ENCODE measurements at regions not wholly inside any gene's neighbourhood (a gene's known extent, or its start where the extent isn't known, plus 50 kb on each side); places are given as distances from the start of the nearest gene placed in this dataset.

DNA sequence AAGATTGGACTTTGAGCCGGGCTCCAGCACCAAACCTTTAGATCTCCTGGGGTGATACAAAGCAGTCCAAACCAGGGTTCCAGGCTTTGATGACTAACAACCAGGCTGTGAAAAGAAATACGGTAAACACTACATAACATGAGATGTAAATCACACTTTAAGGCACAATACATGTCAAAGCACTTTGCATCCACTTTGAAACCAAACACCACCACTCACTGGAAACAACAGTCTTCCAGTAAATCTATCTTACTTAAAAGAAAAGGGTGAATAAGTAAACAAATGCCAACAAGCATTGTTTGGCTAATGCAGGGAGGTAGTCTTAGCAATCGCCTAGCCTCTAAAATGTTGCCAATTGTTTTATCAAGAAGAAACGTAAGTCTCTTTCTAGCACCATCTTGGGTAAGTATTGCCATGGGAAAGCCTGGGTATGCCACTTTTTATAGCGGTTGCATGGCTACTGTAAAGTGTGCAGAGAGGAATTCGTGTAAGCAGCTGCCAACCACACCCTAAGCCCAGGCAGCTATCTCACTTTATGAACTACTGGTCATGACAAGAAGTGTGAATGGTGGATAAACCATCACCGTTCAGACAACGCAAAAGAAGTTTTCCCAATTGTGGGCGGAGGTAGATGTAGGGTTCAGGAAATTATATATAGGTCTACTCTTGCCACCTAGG, 267.4 kb upstream of the PSMD7 start:
- H3K9ac ChIP-seq (ENCODE audit: low read depth, low read length) = no peak overlapping the region
- no peak overlapping the region for H3K4me3 ChIP-seq (ENCODE audit: low read length)
- no peaks in the 10 kb centered on the region for H3K9me3 ChIP-seq (replicated peaks; ENCODE audit: low read length)
- no peaks in the 10 kb centered on the region for H3K36me3 ChIP-seq (ENCODE audit: insufficient read depth, low read length)
- H3K27me3 ChIP-seq (ENCODE audit: control insufficient read depth, insufficient read depth, low read length) = no peaks in the 10 kb centered on the region
- H3K4me1 ChIP-seq (ENCODE audit: control insufficient read depth, insufficient read depth, low read length) = no peaks in the 10 kb centered on the region
- H3K4me2 ChIP-seq (ENCODE audit: low read length) = no peak overlapping the region

- Histone ChIP-seq H3K9ac (ENCODE audit: low read depth, low read length) (no peak overlapping the region), H3K36me3 (ENCODE audit: insufficient read depth, low read length) (no peaks in the 10 kb centered on the region), H3K27me3 (ENCODE audit: control insufficient read depth, insufficient read depth, low read length) (no peaks in the 10 kb centered on the region)
Measured at GRCh38 chr16:74026373-74027281, 270.0 kb upstream of the PSMD7 start.

DNA sequence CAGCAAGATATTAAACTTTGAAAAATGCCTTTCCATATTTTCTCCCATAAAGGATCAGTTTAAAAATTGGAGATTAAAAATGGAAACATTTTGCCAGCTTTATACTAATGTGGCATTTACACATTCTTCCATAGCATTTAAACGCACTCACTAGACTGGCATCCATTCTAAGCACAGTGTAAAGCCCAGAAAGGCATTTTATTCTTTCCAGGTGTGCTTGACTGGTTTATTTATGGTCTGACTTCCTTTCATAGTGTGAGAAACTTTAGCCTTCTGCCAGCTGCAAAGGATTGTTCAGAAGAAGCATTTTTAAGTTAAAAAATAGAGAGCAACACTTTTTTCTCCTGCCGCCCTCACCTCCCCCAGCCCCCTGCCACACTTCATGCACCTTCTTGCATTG, 271.7 kb upstream of the PSMD7 start:
- no peaks in the 10 kb centered on the region for H3K4me1 ChIP-seq (ENCODE audit: control insufficient read depth, insufficient read depth, low read length)
- no peak overlapping the region for H3K9ac ChIP-seq (ENCODE audit: low read depth, low read length)
- no peak overlapping the region for H3K4me3 ChIP-seq (ENCODE audit: low read length)
- no peaks in the 10 kb centered on the region for H3K36me3 ChIP-seq (ENCODE audit: insufficient read depth, low read length)
- H3K4me2 ChIP-seq (ENCODE audit: low read length) = no peak overlapping the region
- H3K9me3 ChIP-seq (replicated peaks; ENCODE audit: low read length) = no peaks in the 10 kb centered on the region
- H3K27me3 ChIP-seq (ENCODE audit: control insufficient read depth, insufficient read depth, low read length) = no peaks in the 10 kb centered on the region

More at GRCh38 chr16:74026373-74027281, 270.0 kb upstream of the PSMD7 start:
- no peak overlapping the region for H3K4me3 ChIP-seq (ENCODE audit: low read length)
- no peak overlapping the region for H3K4me2 ChIP-seq (ENCODE audit: low read length)
- H3K9me3 ChIP-seq (replicated peaks; ENCODE audit: low read length) = no peaks in the 10 kb centered on the region
- H3K4me1 ChIP-seq (ENCODE audit: control insufficient read depth, insufficient read depth, low read length) = no peaks in the 10 kb centered on the region

GRCh38 chr16:74020095-74020670, 276.4 kb upstream of the PSMD7 start:
- Histone ChIP-seq H3K4me1 (ENCODE audit: control insufficient read depth, insufficient read depth, low read length) (no peaks in the 10 kb centered on the region), H3K9ac (ENCODE audit: low read depth, low read length) (no peak overlapping the region)

DNA sequence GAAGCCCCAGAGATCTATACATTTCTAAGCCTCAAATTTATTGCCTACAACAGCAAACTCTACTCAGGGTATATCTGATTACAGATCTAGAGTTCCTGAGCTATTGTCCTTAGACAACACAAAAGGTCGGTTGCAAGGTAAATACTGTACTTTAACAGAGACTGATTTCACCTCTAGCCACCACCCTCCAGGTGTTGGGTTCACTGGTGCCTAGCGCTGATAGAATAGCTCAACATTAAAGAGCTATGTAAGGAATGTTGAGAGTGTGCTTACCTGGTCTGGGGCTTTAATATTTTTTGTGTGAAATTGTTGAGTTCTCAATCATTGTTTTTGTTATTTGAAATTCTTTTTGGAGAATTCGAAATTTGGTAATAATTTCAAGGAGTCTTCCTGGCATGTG, 277.0 kb upstream of the PSMD7 start:
- H3K36me3 ChIP-seq (ENCODE audit: insufficient read depth, low read length) = no peaks in the 10 kb centered on the region
- no peak overlapping the region for H3K4me2 ChIP-seq (ENCODE audit: low read length)
- H3K9ac ChIP-seq (ENCODE audit: low read depth, low read length) = no peak overlapping the region
- no peaks in the 10 kb centered on the region for H3K4me1 ChIP-seq (ENCODE audit: control insufficient read depth, insufficient read depth, low read length)
- no peak overlapping the region for H3K4me3 ChIP-seq (ENCODE audit: low read length)
- H3K27me3 ChIP-seq (ENCODE audit: control insufficient read depth, insufficient read depth, low read length) = no peaks in the 10 kb centered on the region
- H3K9me3 ChIP-seq (replicated peaks; ENCODE audit: low read length) = no peaks in the 10 kb centered on the region

More at GRCh38 chr16:74020095-74020670, 276.4 kb upstream of the PSMD7 start:
- H3K27me3 ChIP-seq (ENCODE audit: control insufficient read depth, insufficient read depth, low read length) = no peaks in the 10 kb centered on the region
- no peak overlapping the region for H3K4me2 ChIP-seq (ENCODE audit: low read length)
- H3K4me3 ChIP-seq (ENCODE audit: low read length) = no peak overlapping the region
- H3K9me3 ChIP-seq (replicated peaks; ENCODE audit: low read length) = no peaks in the 10 kb centered on the region
- H3K36me3 ChIP-seq (ENCODE audit: insufficient read depth, low read length) = no peaks in the 10 kb centered on the region

DNA sequence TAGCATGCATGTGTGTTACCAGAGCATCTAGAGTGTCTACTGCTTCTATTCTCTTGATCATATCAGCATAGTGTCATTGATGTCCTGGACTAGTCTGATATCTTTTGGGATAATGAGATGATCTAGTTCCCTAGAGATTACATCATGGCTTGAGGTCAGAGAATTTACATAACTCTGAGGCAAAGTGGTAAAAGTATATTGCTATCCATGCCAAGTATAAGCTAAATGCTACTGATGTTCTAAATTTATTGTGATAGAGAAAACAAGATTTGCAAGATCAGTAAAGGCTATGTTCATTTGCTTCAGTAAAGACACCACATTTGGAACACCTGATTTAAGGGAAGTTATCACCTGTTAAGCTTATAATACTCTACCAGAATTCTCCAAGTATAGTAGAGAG, 280.7 kb upstream of the PSMD7 start:
- Histone ChIP-seq H3K4me2 (ENCODE audit: low read length) (no peak overlapping the region), H3K36me3 (ENCODE audit: insufficient read depth, low read length) (no peaks in the 10 kb centered on the region), H3K27me3 (ENCODE audit: control insufficient read depth, insufficient read depth, low read length) (no peaks in the 10 kb centered on the region), H3K4me1 (ENCODE audit: control insufficient read depth, insufficient read depth, low read length) (no peaks in the 10 kb centered on the region), H3K9ac (ENCODE audit: low read depth, low read length) (no peak overlapping the region), H3K9me3 (replicated peaks; ENCODE audit: low read length) (no peaks in the 10 kb centered on the region), H3K4me3 (ENCODE audit: low read length) (no peak overlapping the region)

DNA sequence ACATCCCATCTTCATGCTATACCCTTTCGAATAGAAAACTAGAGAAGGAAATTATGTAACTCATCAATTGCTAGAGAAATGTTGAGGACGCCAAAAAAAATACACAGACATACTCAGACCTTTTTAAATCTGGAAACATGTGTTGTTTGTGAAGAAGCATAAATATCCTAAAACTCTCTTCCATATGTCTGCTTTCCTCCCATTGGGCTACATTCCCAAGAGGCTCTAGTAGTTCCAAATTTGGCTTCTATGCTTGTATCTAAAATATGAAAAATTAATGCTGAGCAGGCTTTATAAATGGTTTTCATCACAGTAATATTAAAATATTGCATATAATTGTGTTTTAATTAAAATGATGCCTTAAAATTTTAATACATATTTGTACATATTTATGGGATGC, 297.9 kb upstream of the PSMD7 start:
- Histone ChIP-seq H3K9me3 (replicated peaks; ENCODE audit: low read length) (no peaks in the 10 kb centered on the region), H3K4me2 (ENCODE audit: low read length) (no peak overlapping the region), H3K4me3 (ENCODE audit: low read length) (no peak overlapping the region), H3K27me3 (ENCODE audit: control insufficient read depth, insufficient read depth, low read length) (no peaks in the 10 kb centered on the region), H3K4me1 (ENCODE audit: control insufficient read depth, insufficient read depth, low read length) (no peaks in the 10 kb centered on the region), H3K36me3 (ENCODE audit: insufficient read depth, low read length) (no peaks in the 10 kb centered on the region), H3K9ac (ENCODE audit: low read depth, low read length) (no peak overlapping the region)

- no peak overlapping the region for H3K9ac ChIP-seq (ENCODE audit: low read depth, low read length)
- no peaks in the 10 kb centered on the region for H3K27me3 ChIP-seq (ENCODE audit: control insufficient read depth, insufficient read depth, low read length)
- no peaks in the 10 kb centered on the region for H3K36me3 ChIP-seq (ENCODE audit: insufficient read depth, low read length)
- no peaks in the 10 kb centered on the region for H3K4me1 ChIP-seq (ENCODE audit: control insufficient read depth, insufficient read depth, low read length)
- H3K4me2 ChIP-seq (ENCODE audit: low read length) = no peak overlapping the region
- no peaks in the 10 kb centered on the region for H3K9me3 ChIP-seq (replicated peaks; ENCODE audit: low read length)
- no peak overlapping the region for H3K4me3 ChIP-seq (ENCODE audit: low read length)
Measured at GRCh38 chr16:73997971-73998370, 298.6 kb upstream of the PSMD7 start.

- H3K4me2 ChIP-seq (ENCODE audit: low read length) = no peak overlapping the region
- H3K4me3 ChIP-seq (ENCODE audit: low read length) = no peak overlapping the region
- H3K36me3 ChIP-seq (ENCODE audit: insufficient read depth, low read length) = no peaks in the 10 kb centered on the region
- no peaks in the 10 kb centered on the region for H3K27me3 ChIP-seq (ENCODE audit: control insufficient read depth, insufficient read depth, low read length)
- H3K9me3 ChIP-seq (replicated peaks; ENCODE audit: low read length) = no peaks in the 10 kb centered on the region
- no peak overlapping the region for H3K9ac ChIP-seq (ENCODE audit: low read depth, low read length)
- no peaks in the 10 kb centered on the region for H3K4me1 ChIP-seq (ENCODE audit: control insufficient read depth, insufficient read depth, low read length)
Measured at GRCh38 chr16:73997340-73997711, 299.3 kb upstream of the PSMD7 start.

DNA sequence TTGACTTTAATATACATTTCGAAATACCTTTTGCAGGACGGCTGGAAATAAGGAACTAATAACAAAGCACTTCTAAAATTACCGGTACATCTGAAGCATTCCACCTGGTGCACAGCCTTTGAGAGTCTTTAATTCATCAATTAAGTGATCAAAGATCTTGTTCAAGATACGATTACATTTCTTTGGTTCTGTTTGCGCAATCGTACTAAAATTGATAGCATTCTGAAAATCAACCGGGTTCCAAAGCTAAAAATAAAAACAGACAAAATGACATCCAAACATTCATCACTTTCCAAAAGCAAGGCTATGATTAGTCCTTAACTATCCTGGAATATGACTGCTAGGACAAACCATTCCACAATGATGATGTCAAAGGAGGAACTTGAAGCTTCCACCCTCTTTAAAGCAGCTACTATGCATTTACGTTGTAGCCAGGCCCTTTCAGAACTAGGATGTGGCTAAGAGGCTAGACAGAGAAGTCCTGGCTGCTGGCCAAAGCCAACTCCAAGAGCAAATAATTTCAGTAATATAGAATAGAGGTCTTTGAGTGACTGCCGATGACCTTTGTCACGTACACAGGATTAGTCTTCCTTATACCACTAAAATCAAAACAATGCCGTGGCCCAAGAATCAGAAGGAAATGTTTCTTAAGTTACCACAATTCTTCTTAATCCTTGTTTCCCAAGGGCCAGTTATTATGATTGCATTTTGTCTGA, 299.8 kb upstream of the PSMD7 start:
- Histone ChIP-seq H3K36me3 (ENCODE audit: insufficient read depth, low read length) (no peaks in the 10 kb centered on the region), H3K4me1 (ENCODE audit: control insufficient read depth, insufficient read depth, low read length) (no peaks in the 10 kb centered on the region), H3K9me3 (replicated peaks; ENCODE audit: low read length) (no peaks in the 10 kb centered on the region), H3K4me3 (ENCODE audit: low read length) (no peak overlapping the region), H3K27me3 (ENCODE audit: control insufficient read depth, insufficient read depth, low read length) (no peaks in the 10 kb centered on the region), H3K4me2 (ENCODE audit: low read length) (no peak overlapping the region), H3K9ac (ENCODE audit: low read depth, low read length) (no peak overlapping the region)

DNA sequence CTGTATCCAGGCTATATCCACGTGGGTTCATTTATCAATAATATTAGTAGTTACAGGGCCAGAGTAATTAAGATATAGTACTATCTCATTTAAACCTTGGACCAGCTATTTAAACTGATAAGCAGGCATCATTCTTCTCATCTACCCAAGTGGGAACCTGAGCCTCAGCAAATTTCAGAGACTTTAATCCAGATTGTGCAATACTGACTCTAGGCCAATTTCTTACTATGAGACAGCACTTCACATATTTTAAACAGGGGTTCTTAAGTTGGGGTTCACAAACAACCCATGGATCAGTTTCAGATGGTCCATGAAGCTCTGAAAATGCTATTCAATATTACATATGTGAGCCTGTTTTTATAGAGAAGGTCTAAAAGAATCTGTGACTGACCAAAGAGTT, 302.7 kb upstream of the PSMD7 start:
- H3K9ac ChIP-seq (ENCODE audit: low read depth, low read length) = no peak overlapping the region
- no peaks in the 10 kb centered on the region for H3K4me1 ChIP-seq (ENCODE audit: control insufficient read depth, insufficient read depth, low read length)
- no peaks in the 10 kb centered on the region for H3K27me3 ChIP-seq (ENCODE audit: control insufficient read depth, insufficient read depth, low read length)
- H3K36me3 ChIP-seq (ENCODE audit: insufficient read depth, low read length) = no peaks in the 10 kb centered on the region
- no peaks in the 10 kb centered on the region for H3K9me3 ChIP-seq (replicated peaks; ENCODE audit: low read length)
- H3K4me2 ChIP-seq (ENCODE audit: low read length) = no peak overlapping the region
- H3K4me3 ChIP-seq (ENCODE audit: low read length) = no peak overlapping the region
